NCI-H128 (cell line): ENCODE measurements at regions not wholly inside any gene's neighbourhood (a gene's known extent, or its start where the extent isn't known, plus 50 kb on each side); places are given as distances from the start of the nearest gene placed in this dataset.

Experiments
- DNase-seq: peaks from one replicate; lab custom pipeline; 2025; ENCODE audit not compliant: unreplicated experiment; lab: John Stamatoyannopoulos, UW

GRCh38 chr18:78898066-78898465 lies 81.6 kb upstream of the SALL3 start:
- no peak for DNase-seq

DNA sequence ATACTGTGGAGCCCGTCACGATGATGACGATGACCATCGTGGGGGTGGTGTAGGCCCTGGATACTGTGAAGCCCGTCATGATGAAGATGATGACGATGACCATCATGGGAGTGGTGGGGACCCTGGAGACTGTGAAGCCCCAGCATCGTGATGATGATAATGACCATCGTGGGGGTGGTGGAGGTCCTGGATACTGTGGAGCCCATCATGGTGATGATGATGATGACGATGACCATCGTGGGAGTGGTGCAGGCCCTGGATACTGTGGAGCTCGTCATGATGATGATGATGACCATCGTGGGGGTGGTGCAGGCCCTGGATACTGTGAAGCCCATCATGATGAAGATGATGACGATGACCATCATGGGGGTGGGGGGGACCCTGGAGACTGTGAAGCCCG lies 81.0 kb upstream of the SALL3 start:
- no peak for DNase-seq

- DNase-seq = no peak
Observed at GRCh38 chr18:78899241-78899640, 80.4 kb upstream of the SALL3 start.

DNA sequence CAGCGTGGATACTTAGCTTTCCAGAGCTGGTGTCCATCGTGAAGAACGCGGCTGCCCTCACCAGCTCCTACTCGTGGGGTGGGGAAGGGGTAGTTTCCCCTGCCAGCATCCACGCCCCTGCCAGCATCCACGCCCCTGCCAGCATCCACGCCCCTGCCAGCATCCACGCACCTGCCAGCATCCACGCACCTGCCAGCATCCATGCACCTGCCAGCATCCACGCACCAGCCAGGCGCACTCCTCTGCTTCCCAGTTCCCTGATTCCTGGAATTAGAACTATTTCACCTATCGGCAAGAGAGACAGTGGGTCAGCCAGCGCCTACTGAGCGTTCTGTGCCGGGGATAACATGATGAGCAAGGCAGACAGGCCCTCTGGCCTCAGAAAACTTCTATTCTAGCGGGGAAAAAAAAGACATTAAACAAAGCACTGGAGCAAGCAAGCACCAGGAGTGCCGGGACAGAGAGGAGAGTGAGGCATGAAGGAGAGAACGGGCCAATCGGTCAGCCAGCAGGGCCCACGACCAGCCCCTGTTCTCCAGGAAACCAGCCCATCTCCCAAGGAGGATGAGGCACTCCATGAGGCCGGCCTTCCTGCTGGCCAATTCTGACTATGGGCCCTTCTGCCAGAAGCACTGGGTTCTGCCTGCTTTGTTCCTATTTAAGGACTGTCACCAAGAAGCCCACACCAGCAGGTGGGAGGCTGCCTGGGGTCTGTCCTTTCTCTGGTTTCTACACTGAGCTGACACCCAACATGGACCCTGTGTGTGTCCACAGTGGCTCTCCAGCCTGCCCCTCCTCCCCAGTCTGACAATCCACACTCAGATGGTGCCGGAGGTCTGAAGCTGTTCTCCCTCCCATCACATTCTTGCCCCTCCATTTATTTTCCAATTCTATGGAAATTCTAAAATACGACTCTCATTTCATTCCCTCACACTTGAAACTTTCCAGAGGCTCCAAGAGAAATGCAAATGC lies 78.4 kb upstream of the SALL3 start:
- no peak for DNase-seq

- DNase-seq = no peak
Observed at GRCh38 chr18:78901923-78902794, 77.5 kb upstream of the SALL3 start.

- DNase-seq = no peak
Observed at GRCh38 chr18:78902795-78903435, 76.7 kb upstream of the SALL3 start.

DNA sequence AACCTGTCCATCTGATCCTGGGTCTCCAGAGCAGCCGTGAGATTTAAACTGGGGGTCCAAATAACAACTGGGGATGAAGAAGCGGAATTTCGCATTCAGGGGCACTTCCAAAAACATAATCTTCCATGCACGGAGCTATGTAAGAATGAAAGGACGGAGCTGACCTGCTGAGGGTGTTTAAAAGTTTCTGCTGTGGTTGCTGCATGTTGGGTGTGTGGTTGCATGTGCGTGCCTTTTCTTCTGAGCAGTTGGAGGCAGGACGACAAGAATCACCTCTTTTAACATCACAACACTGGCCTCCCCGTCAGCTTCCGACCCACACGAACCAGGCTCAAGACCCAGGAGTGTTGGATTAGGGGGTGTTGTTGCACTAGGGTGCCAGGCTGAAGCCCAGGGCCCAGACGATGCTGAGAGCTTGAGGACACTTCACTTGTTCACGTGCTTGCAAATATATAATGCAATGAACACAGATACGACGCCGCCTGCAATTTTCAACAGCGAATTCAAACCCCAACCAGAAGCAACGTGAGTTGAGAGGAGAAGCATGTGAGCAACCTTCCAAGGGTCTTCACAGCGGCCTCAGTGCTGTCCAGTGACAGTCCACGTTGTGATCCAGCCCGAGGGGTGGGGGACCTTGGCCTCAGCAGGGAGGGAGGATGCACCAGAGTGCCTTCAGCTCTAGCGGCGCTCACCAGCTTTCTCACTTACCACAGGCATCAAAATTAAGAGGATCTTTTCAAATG lies 76.0 kb upstream of the SALL3 start:
- DNase-seq = no peak

DNA sequence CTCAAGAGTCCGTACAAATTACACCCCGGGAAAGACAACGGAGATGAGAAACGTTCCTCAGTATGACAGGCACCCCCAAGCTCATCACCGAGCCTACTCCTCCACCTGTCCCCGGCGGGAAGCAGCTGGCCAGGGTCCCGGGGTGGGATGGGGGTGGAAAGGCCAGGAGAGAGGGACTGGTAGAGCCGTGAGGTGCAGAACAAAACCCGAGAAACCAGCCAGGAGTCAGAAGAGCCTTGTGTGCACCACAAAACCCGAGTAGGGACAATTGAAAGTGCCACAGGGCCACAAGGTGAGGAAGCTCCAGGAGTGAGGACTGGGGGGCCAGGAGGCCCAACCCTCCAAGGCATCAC lies 75.5 kb upstream of the SALL3 start:
- DNase-seq = no peak

GRCh38 chr18:78905334-78905733 lies 74.3 kb upstream of the SALL3 start:
- DNase-seq = no peak

GRCh38 chr18:78906066-78906465 lies 73.6 kb upstream of the SALL3 start:
- DNase-seq = no peak

GRCh38 chr18:78908462-78909260 lies 71.0 kb upstream of the SALL3 start:
- DNase-seq = no peak

DNA sequence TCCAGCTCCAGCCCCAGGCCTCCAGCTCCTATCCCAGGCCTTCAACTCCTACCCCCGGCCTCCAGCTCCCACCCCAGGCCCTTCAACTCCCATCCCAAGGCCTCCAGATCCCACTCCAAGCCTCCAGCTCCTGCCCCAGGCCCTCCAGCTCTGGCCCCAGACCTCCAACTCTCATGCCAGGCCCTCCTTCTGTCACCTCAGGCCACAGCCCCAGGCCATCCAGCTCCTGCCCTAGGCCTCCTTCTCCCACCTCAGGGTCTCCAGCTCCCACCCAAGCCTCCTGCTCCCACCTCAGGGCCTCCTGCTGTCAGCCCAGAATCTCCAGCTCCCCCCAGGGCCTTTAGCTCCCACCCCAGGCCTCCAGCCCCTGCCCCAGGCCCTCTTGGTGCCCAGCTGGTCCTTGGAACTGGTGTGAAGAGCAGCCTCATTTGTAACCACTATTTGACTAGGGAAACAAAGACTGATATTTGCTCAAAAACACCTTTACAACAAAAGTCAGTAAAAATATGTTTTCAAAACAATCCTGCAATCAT lies 67.8 kb upstream of the SALL3 start:
- no peak for DNase-seq

GRCh38 chr18:78912336-78912735 lies 67.3 kb upstream of the SALL3 start:
- DNase-seq = no peak

DNA sequence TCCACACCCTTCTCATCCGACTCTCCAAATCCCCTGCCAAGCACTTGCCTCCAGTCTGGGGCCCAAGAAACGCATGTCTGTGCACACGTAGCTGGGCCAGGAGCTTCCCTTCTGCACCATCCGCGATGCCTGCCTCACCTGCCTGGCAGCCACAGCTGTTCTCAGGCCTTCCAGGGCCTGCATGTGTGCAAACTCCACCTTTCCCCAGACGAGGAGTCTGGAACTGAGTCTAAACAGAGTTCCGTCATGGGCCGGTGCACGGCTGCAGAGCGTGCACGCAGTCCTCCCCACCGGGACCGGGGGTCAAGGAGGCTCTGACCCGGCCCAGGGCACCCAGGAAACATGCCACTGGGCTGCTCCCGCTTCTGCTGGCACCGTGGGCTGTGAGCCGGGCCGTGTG lies 66.8 kb upstream of the SALL3 start:
- no peak for DNase-seq

- DNase-seq = no peak
Observed at GRCh38 chr18:78913395-78913794, 66.2 kb upstream of the SALL3 start.

GRCh38 chr18:78913830-78914231 lies 65.8 kb upstream of the SALL3 start:
- DNase-seq = no peak

DNA sequence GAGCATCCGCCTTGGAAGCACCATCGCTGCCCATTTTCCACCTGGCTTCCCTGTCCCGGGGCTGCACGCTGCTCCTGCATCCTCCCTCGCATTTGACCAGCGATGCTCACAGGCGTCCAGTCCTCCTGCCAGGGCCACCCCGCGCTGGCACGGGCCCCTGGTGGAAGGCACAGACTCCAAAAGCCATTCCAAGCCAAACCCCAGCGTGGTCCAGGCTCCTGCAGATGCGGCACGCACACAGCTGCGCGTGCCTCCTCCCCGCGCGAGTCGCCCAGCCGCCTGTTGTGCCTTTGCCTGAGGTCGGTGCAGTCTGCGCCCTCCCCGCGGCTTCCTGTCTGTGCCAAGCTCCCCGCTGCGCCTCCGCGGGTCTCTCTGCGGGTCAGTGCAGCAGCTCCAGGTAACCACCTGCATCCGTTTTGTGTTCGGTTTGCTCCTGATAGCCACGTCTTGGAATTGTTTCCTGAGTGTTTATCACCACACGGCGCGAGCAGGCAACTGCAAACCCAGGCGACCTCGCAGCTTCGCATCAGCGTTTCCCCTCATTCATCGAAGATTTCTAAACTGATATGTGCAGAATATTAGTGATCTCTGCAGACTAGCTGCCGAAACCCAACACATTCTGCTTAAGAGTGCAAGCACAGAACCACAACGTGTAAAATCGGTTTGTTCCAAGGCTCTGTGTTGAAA lies 65.2 kb upstream of the SALL3 start:
- no peak for DNase-seq

DNA sequence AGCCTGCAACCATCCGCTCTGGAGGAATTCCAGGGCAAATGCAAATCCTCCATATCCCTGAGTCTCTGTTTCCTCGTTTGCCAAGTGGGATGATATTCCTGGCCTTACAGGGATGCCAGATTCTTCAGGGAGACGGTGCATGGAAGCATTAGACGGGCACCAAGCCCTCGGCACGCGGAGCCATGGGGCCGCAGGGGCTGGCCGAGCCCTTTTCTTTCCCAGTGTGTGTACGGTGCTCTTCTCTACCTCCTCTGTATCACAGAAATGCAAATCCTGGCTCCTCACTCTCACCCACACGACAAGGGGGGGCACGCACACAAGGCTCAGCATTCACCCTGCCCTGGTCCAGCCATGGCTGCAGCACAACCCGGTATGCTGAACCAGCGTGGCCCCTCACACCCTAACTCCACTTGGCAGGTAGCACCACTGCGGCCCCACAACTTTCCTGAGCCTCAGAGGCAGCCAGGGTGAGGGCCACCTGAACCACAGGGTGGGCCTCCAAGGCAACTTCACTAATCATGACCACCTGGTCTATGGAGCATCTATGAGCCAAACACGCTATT lies 64.1 kb upstream of the SALL3 start:
- no peak for DNase-seq

DNA sequence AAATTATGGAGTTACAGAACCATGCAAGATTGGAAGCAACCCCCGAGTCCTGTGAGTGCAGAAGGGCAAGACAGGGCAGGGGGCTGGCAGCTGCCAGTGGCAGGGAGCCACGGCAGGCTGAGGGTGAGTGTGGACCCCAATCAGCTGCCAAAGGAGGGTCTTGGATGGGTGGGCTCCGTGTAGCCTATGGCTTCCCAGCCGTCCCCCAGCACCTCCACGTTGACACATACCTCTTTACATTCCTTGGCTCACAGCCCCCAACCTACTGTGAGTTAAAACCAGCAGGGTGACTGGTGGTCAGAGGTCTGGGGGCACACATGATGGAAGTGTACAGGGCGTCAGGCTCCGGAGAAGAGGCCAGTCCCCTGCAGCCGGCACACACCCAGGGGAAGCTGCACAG lies 60.9 kb upstream of the SALL3 start:
- no peak for DNase-seq
